H7 (cell line): ENCODE measurements at regions not wholly inside any gene's neighbourhood (a gene's known extent, or its start where the extent isn't known, plus 50 kb on each side); places are given as distances from the start of the nearest gene placed in this dataset.

Experiments used
- DNase-seq: peaks from one replicate; pipeline ENCODE4 v3.0.0; 2012
- H3K27me3 ChIP-seq: 2 replicates; pipeline ENCODE4 v1.6.0; 2011; ENCODE audit warnings: mild to moderate bottlenecking, low read length; ENCODE audit not compliant: control insufficient read depth, insufficient read depth
- H3K36me3 ChIP-seq: replicated peaks from 2 replicates; pipeline ENCODE4 v1.5.1; 2011; ENCODE audit warnings: low read length; ENCODE audit not compliant: control insufficient read depth, insufficient read depth
- H3K4me3 ChIP-seq: 2 replicates; pipeline ENCODE4 v1.5.1; 2011; ENCODE audit warnings: low read depth, mild to moderate bottlenecking, control low read depth, low read length, moderate library complexity; ENCODE audit not compliant: insufficient read depth

- H3K4me3 ChIP-seq = no peak overlapping the region
- no peaks in the 10 kb centered on the region for H3K36me3 ChIP-seq
- no peaks in the 10 kb centered on the region for H3K27me3 ChIP-seq
- no peak for DNase-seq
Measured at GRCh38 chr5:68372161-68372560, 156.6 kb downstream of the PIK3R1 start.

- DNase-seq = no peak
- H3K4me3 ChIP-seq = no peak overlapping the region
- H3K36me3 ChIP-seq = no peaks in the 10 kb centered on the region
- H3K27me3 ChIP-seq = no peaks in the 10 kb centered on the region
Measured at GRCh38 chr5:68373050-68373449, 157.5 kb downstream of the PIK3R1 start.

GRCh38 chr5:68374796-68375518 lies 159.4 kb downstream of the PIK3R1 start:
- Histone ChIP-seq H3K27me3 (no peaks in the 10 kb centered on the region), H3K4me3 (no peak overlapping the region), H3K36me3 (no peaks in the 10 kb centered on the region)
- no peak for DNase-seq

GRCh38 chr5:68375540-68375939 lies 160.0 kb downstream of the PIK3R1 start:
- no peaks in the 10 kb centered on the region for H3K36me3 ChIP-seq
- no peak overlapping the region for H3K4me3 ChIP-seq
- DNase-seq = no peak
- H3K27me3 ChIP-seq = no peaks in the 10 kb centered on the region

GRCh38 chr5:68376935-68377334 lies 161.4 kb downstream of the PIK3R1 start:
- Histone ChIP-seq H3K4me3 (no peak overlapping the region), H3K27me3 (no peaks in the 10 kb centered on the region), H3K36me3 (no peaks in the 10 kb centered on the region)
- DNase-seq = no peak

- no peak for DNase-seq
- Histone ChIP-seq H3K36me3 (no peaks in the 10 kb centered on the region), H3K4me3 (no peak overlapping the region), H3K27me3 (no peaks in the 10 kb centered on the region)
Measured at GRCh38 chr5:68377733-68378132, 162.2 kb downstream of the PIK3R1 start.

GRCh38 chr5:68378204-68378820 lies 162.8 kb downstream of the PIK3R1 start:
- Histone ChIP-seq H3K4me3 (no peak overlapping the region), H3K27me3 (no peaks in the 10 kb centered on the region), H3K36me3 (no peaks in the 10 kb centered on the region)
- DNase-seq = no peak

- H3K4me3 ChIP-seq = no peak overlapping the region
- H3K27me3 ChIP-seq = no peaks in the 10 kb centered on the region
- DNase-seq = no peak
- no peaks in the 10 kb centered on the region for H3K36me3 ChIP-seq
Measured at GRCh38 chr5:68379275-68380036, 163.9 kb downstream of the PIK3R1 start.

GRCh38 chr5:68380078-68380477 lies 164.5 kb downstream of the PIK3R1 start:
- H3K4me3 ChIP-seq = no peak overlapping the region

GRCh38 chr5:68381060-68381459 lies 165.5 kb downstream of the PIK3R1 start:
- no peak overlapping the region for H3K4me3 ChIP-seq
- no peaks in the 10 kb centered on the region for H3K36me3 ChIP-seq
- no peak for DNase-seq

More at GRCh38 chr5:68380078-68380477, 164.5 kb downstream of the PIK3R1 start:
- DNase-seq = no peak
- Histone ChIP-seq H3K27me3 (no peaks in the 10 kb centered on the region), H3K36me3 (no peaks in the 10 kb centered on the region)

GRCh38 chr5:68381909-68382308 lies 166.4 kb downstream of the PIK3R1 start:
- no peaks in the 10 kb centered on the region for H3K27me3 ChIP-seq
- no peaks in the 10 kb centered on the region for H3K36me3 ChIP-seq
- no peak overlapping the region for H3K4me3 ChIP-seq
- DNase-seq = no peak

More at GRCh38 chr5:68381060-68381459, 165.5 kb downstream of the PIK3R1 start:
- no peaks in the 10 kb centered on the region for H3K27me3 ChIP-seq

GRCh38 chr5:68382640-68383039 lies 167.1 kb downstream of the PIK3R1 start:
- no peaks in the 10 kb centered on the region for H3K36me3 ChIP-seq
- no peak for DNase-seq
- H3K27me3 ChIP-seq = no peaks in the 10 kb centered on the region
- no peak overlapping the region for H3K4me3 ChIP-seq

- no peaks in the 10 kb centered on the region for H3K36me3 ChIP-seq
- no peak overlapping the region for H3K4me3 ChIP-seq
- H3K27me3 ChIP-seq = no peaks in the 10 kb centered on the region
- DNase-seq = no peak
Measured at GRCh38 chr5:68383888-68384310, 168.3 kb downstream of the PIK3R1 start.

- no peaks in the 10 kb centered on the region for H3K36me3 ChIP-seq
- no peaks in the 10 kb centered on the region for H3K27me3 ChIP-seq
- H3K4me3 ChIP-seq = no peak overlapping the region
- DNase-seq = no peak
Measured at GRCh38 chr5:68384936-68385594, 169.5 kb downstream of the PIK3R1 start.
